ENCODE measurements at regions not wholly inside any gene's neighbourhood (a gene's known extent, or its start where the extent isn't known, plus 50 kb on each side); places are given as distances from the start of the nearest gene placed in this dataset.

DNA sequence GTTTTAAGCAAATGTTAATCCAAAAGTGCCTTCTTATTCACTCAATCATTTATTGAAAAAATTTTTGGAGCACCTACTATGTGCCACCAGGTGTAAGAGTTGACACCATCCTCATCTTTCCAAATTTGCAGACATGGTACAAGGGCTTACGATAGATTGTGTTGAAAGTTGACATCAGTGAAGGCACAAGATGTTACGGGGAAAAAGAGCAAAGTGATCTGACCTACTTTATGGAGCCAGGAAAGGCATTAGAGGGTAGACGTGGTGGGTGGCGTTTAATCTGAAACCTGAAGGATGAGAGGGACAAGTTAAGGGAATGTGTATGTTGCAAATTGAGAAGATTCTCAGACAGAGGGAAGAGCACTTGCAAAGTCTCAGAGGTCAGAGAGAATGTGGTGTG lies 167.8 kb upstream of the HAND2 start:
- intact Hi-C loops (cut with DNase I): no loop called here
- Histone ChIP-seq H3K27ac (no peak overlapping the region), H3K27me3 (ENCODE audit: insufficient read depth in 3 of 3, low read length in 2 of 3) (no peaks in the 10 kb centered on the region), H3K4me3 (no peak overlapping the region), H3K4me1 (no peaks in the 10 kb centered on the region), H3K36me3 (ENCODE audit: insufficient read depth in 1 of 2, low read depth in 1 of 2) (no peaks in the 10 kb centered on the region), H3K9me3 (no peaks in the 10 kb centered on the region)
- TF ChIP-seq, protein P1, sequence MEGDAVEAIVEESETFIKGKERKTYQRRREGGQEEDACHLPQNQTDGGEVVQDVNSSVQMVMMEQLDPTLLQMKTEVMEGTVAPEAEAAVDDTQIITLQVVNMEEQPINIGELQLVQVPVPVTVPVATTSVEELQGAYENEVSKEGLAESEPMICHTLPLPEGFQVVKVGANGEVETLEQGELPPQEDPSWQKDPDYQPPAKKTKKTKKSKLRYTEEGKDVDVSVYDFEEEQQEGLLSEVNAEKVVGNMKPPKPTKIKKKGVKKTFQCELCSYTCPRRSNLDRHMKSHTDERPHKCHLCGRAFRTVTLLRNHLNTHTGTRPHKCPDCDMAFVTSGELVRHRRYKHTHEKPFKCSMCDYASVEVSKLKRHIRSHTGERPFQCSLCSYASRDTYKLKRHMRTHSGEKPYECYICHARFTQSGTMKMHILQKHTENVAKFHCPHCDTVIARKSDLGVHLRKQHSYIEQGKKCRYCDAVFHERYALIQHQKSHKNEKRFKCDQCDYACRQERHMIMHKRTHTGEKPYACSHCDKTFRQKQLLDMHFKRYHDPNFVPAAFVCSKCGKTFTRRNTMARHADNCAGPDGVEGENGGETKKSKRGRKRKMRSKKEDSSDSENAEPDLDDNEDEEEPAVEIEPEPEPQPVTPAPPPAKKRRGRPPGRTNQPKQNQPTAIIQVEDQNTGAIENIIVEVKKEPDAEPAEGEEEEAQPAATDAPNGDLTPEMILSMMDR (IDR thresholded peaks at IDR 0.05): no peak
- DNase-seq (no peak), ATAC-seq (no peak)
- 41 to 62% (median 48%) methylated on average over 4 of the region's 4 CpGs for WGBS, 3 donors

DNA sequence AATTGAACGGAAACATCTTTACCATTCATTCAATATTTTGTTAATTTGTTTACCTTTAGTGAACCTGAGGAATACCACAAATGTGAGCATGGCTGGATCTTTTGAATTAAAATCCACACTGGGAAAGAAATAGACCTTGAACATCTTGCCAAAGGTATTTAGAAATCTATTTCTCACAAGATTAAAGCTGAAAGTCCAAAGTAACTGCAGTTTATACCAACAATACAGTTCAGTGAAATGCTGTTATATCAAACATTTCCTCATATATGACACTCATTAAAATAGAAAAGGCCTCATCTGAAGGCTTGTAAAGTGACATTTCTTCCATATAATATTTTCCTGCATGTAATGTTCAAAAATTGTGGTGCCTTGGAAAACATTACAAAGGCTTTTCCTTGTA lies 166.5 kb upstream of the HAND2 start:
- ATAC-seq (no peak), DNase-seq (no peak)
- H3K4me3 ChIP-seq: no peak overlapping the region
- H3K4me1 ChIP-seq: no peaks in the 10 kb centered on the region
- no peaks in the 10 kb centered on the region for H3K9me3 ChIP-seq
- no peaks in the 10 kb centered on the region for H3K36me3 ChIP-seq (ENCODE audit: insufficient read depth in 1 of 2, low read depth in 1 of 2)
- 96 to 100% (median 97%) methylated on average over 1 of the region's 1 CpG for WGBS, 3 donors
- TF ChIP-seq, protein P1 (IDR thresholded peaks at IDR 0.05): no peak
- intact Hi-C loops (cut with DNase I): no loop called here
- no peaks in the 10 kb centered on the region for H3K27me3 ChIP-seq (ENCODE audit: insufficient read depth in 3 of 3, low read length in 2 of 3)
- no peak overlapping the region for H3K27ac ChIP-seq

DNA sequence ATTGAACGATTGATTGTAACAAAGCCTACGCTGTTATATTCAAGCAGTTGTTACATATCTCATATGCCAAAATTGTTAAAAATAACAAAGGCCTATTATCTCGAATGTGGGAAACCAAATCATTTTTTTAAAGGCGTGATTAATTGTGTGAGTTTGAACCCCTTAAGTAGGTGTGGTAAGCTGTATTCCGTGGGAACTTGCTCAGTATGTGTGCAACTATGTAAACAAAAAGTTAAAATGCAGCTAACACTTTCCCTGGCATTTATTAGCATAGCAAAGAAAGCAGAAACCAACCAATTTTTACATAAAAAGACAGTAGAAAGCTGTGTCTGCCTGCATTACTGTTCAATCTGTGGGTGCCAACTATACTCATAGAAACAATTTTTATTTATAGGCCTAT lies 166.0 kb upstream of the HAND2 start:
- ATAC-seq (no peak), DNase-seq (no peak)
- TF ChIP-seq, protein P1 (IDR thresholded peaks at IDR 0.05): no peak
- Histone ChIP-seq H3K36me3 (ENCODE audit: insufficient read depth in 1 of 2, low read depth in 1 of 2) (no peaks in the 10 kb centered on the region), H3K9me3 (no peaks in the 10 kb centered on the region), H3K4me1 (no peaks in the 10 kb centered on the region), H3K27me3 (ENCODE audit: insufficient read depth in 3 of 3, low read length in 2 of 3) (no peaks in the 10 kb centered on the region), H3K4me3 (no peak overlapping the region), H3K27ac (no peak overlapping the region)
- intact Hi-C loops (cut with DNase I): no loop called here
- WGBS, 3 donors: 28 to 40% (median 30%) methylated on average over 5 of the region's 5 CpGs

GRCh38 chr4:173685831-173686210 lies 155.8 kb upstream of the HAND2 start:
- intact Hi-C loops (cut with DNase I): no loop called here
- no peak overlapping the region for H3K27ac ChIP-seq
- no peaks in the 10 kb centered on the region for H3K4me1 ChIP-seq
- no peak for DNase-seq
- no peak for ATAC-seq
- H3K27me3 ChIP-seq (ENCODE audit: insufficient read depth in 3 of 3, low read length in 2 of 3): no peaks in the 10 kb centered on the region
- H3K36me3 ChIP-seq (ENCODE audit: insufficient read depth in 1 of 2, low read depth in 1 of 2): no peaks in the 10 kb centered on the region
- TF ChIP-seq, protein P1 (IDR thresholded peaks at IDR 0.05): no peak
- H3K9me3 ChIP-seq: no peaks in the 10 kb centered on the region
- H3K4me3 ChIP-seq: no peak overlapping the region

- ATAC-seq (no peak), DNase-seq (no peak)
- H3K36me3 ChIP-seq (ENCODE audit: insufficient read depth in 1 of 2, low read depth in 1 of 2): no peaks in the 10 kb centered on the region
- no peaks in the 10 kb centered on the region for H3K4me1 ChIP-seq
- 67 to 72% (median 69%) methylated on average over 9 of the region's 9 CpGs for WGBS, 3 donors
- TF ChIP-seq, protein P1 (IDR thresholded peaks at IDR 0.05): no peak
- H3K27ac ChIP-seq: no peak overlapping the region
- H3K4me3 ChIP-seq: no peak overlapping the region
- no peaks in the 10 kb centered on the region for H3K9me3 ChIP-seq
- H3K27me3 ChIP-seq (ENCODE audit: insufficient read depth in 3 of 3, low read length in 2 of 3): no peaks in the 10 kb centered on the region
- intact Hi-C loops (cut with DNase I): no loop called here
Measured at GRCh38 chr4:173685165-173685830, 155.3 kb upstream of the HAND2 start.

Measured in psoas muscle (tissue), 7 donors.